ENCODE measurements at regions not wholly inside any gene's neighbourhood (a gene's known extent, or its start where the extent isn't known, plus 50 kb on each side); places are given as distances from the start of the nearest gene placed in this dataset.

DNA sequence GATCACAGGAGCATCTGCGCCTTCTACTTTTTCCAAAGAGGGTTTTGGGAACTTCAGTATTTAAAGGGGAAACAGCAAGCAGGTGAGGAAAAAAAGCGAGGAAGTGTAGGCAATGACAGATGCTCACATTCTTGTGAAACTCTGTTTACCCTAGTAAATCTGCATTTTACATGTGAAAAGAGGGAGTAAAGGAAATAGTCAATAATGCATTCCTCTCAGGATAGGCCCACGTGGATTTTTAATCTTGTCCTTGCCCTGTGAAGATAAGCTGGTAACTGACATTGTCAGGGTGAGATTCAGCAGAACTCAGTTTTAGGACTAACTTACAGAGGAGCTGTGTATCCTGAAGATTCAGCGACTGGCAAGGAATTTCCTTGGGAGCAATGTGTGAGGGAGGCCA lies 1119.2 kb upstream of the TMEM132C start:
- TF ChIP-seq, protein P1, sequence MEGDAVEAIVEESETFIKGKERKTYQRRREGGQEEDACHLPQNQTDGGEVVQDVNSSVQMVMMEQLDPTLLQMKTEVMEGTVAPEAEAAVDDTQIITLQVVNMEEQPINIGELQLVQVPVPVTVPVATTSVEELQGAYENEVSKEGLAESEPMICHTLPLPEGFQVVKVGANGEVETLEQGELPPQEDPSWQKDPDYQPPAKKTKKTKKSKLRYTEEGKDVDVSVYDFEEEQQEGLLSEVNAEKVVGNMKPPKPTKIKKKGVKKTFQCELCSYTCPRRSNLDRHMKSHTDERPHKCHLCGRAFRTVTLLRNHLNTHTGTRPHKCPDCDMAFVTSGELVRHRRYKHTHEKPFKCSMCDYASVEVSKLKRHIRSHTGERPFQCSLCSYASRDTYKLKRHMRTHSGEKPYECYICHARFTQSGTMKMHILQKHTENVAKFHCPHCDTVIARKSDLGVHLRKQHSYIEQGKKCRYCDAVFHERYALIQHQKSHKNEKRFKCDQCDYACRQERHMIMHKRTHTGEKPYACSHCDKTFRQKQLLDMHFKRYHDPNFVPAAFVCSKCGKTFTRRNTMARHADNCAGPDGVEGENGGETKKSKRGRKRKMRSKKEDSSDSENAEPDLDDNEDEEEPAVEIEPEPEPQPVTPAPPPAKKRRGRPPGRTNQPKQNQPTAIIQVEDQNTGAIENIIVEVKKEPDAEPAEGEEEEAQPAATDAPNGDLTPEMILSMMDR (conservative IDR thresholded peaks at IDR 0.05; ENCODE audit: low read length), result no peak
- TF ChIP-seq EZH2phosphoT487 (IDR thresholded peaks at IDR 0.05; ENCODE audit: borderline replicate concordance, low read depth, low read length), result no peak
